Calu3 (cell line): ENCODE measurements at regions not wholly inside any gene's neighbourhood (a gene's known extent, or its start where the extent isn't known, plus 50 kb on each side); places are given as distances from the start of the nearest gene placed in this dataset.

Experiments
- BruUV-seq: library from RNA; stranded (reverse); fragments of 400-500 nt; replicated peaks from 2 replicates; lab custom pipeline; 2021; lab: Mats Ljungman, UMichigan
- CTCF ChIA-PET: fragments of 300-600 bp; sonication (Branson Sonifier 250); formaldehyde crosslinking; loops from one replicate; lab custom pipeline; 2022; ENCODE audit warnings: antibody characterized with exemption; lab: Charles Lee
- DNase-seq: peaks from one replicate; pipeline ENCODE4 v3.0.0; 2022
- H3K27ac Mint-ChIP-seq: one replicate; pipeline ENCODE4 v1.8.0; 2022; ENCODE audit warnings: mixed read lengths; ENCODE audit not compliant: unreplicated experiment
- H3K27me3 Mint-ChIP-seq: one replicate; pipeline ENCODE4 v1.8.0; 2022; ENCODE audit warnings: mixed read lengths; ENCODE audit not compliant: unreplicated experiment
- H3K36me3 Mint-ChIP-seq: one replicate; pipeline ENCODE4 v1.8.0; 2022; ENCODE audit warnings: mild to moderate bottlenecking, moderate library complexity, mixed read lengths; ENCODE audit not compliant: insufficient read depth, unreplicated experiment
- H3K4me1 Mint-ChIP-seq: one replicate; pipeline ENCODE4 v1.8.0; 2022; ENCODE audit warnings: mild to moderate bottlenecking, low read depth, mixed read lengths; ENCODE audit not compliant: unreplicated experiment
- H3K4me3 Mint-ChIP-seq: one replicate; pipeline ENCODE4 v1.8.0; 2022; ENCODE audit warnings: mild to moderate bottlenecking, low read depth, moderate library complexity, mixed read lengths; ENCODE audit not compliant: unreplicated experiment
- H3K9me3 Mint-ChIP-seq: one replicate; pipeline ENCODE4 v1.8.0; 2022; ENCODE audit warnings: low read depth, mixed read lengths; ENCODE audit not compliant: unreplicated experiment
- intact Hi-C: fragments of 100-400 bp; cut with micrococcal nuclease; formaldehyde crosslinking; loops from one replicate; pipeline ENCODE4 v1.10.0; 2022; ENCODE audit not compliant: unreplicated experiment
- TF ChIP-seq, protein P1 (sequence below): fragments of 200-600 bp; IDR thresholded peaks from one replicate; pipeline ENCODE4 v1.8.0; 2022; ENCODE audit warnings: antibody characterized with exemption; ENCODE audit not compliant: unreplicated experiment

- intact Hi-C loops = no loop called here
- Mint-ChIP-seq H3K27me3 (no peaks in the 10 kb centered on the region), H3K4me1 (peaks cover 30% of the 10 kb centered on the region), H3K9me3 (peaks cover 3% of the 10 kb centered on the region), H3K27ac (peak overlapping the region; percentile 20), H3K36me3 (no peaks in the 10 kb centered on the region), H3K4me3 (no peak overlapping the region)
- CTCF ChIA-PET = no interaction called here
- TF ChIP-seq, protein P1, sequence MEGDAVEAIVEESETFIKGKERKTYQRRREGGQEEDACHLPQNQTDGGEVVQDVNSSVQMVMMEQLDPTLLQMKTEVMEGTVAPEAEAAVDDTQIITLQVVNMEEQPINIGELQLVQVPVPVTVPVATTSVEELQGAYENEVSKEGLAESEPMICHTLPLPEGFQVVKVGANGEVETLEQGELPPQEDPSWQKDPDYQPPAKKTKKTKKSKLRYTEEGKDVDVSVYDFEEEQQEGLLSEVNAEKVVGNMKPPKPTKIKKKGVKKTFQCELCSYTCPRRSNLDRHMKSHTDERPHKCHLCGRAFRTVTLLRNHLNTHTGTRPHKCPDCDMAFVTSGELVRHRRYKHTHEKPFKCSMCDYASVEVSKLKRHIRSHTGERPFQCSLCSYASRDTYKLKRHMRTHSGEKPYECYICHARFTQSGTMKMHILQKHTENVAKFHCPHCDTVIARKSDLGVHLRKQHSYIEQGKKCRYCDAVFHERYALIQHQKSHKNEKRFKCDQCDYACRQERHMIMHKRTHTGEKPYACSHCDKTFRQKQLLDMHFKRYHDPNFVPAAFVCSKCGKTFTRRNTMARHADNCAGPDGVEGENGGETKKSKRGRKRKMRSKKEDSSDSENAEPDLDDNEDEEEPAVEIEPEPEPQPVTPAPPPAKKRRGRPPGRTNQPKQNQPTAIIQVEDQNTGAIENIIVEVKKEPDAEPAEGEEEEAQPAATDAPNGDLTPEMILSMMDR = no peak
- BruUV-seq = no TSS peak
- no peak for DNase-seq
Observed at GRCh38 chr2:217356781-217357180, 496.9 kb upstream of the TNP1 start.

- H3K4me1 Mint-ChIP-seq = peaks cover 30% of the 10 kb centered on the region
- no TSS peak for BruUV-seq
- CTCF ChIA-PET = interaction anchor here (0.8 kb wide), 1 partner anchor 856 kb away, joined by 3 read pairs; no protein-coding TSS in a partner anchor
- H3K9me3 Mint-ChIP-seq = peaks cover 3% of the 10 kb centered on the region
- H3K27me3 Mint-ChIP-seq = no peaks in the 10 kb centered on the region
- intact Hi-C loops = no loop called here
- TF ChIP-seq, protein P1 = no peak
- H3K4me3 Mint-ChIP-seq = no peak overlapping the region
- H3K36me3 Mint-ChIP-seq = no peaks in the 10 kb centered on the region
- no peak for DNase-seq
- peak overlapping the region; percentile 20 for H3K27ac Mint-ChIP-seq
Observed at GRCh38 chr2:217356142-217356541, 496.3 kb upstream of the TNP1 start.

DNA sequence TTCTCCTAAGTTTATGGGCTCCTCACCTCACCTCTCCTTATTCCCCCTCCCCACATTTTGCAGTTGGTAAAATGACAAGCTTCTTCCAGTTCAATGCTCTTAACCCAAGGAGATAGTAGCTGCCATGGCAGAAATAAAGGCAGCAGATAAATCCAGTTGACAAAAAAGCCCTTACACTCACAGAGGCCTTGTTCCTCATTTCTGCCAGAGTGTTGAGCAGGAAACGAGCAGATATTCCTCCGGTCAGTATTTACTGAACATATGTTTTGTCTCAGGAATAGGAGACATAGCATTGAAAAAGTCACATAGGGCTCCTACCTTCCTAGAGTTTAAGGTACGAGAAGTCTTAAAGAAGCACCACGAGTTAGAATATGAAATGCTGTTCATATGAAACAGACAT is 493.7 kb upstream of the TNP1 start:
- H3K27ac Mint-ChIP-seq = no peak overlapping the region

GRCh38 chr2:217351378-217351777 is 491.5 kb upstream of the TNP1 start:
- DNase-seq = no peak
- Mint-ChIP-seq H3K9me3 (peaks cover 3% of the 10 kb centered on the region), H3K4me1 (peaks cover 19% of the 10 kb centered on the region), H3K36me3 (no peaks in the 10 kb centered on the region), H3K27ac (no peak overlapping the region), H3K27me3 (no peaks in the 10 kb centered on the region), H3K4me3 (no peak overlapping the region)
- no TSS peak for BruUV-seq
- TF ChIP-seq, protein P1 = no peak
- intact Hi-C loops = no loop called here
- CTCF ChIA-PET = interaction anchor here (1.3 kb wide), 1 partner anchor 15 kb away, joined by 3 read pairs; no protein-coding TSS in a partner anchor

More for the DNA sequence above, 493.7 kb upstream of the TNP1 start:
- Mint-ChIP-seq H3K4me1 (peaks cover 21% of the 10 kb centered on the region), H3K4me3 (no peak overlapping the region), H3K36me3 (no peaks in the 10 kb centered on the region), H3K9me3 (peaks cover 3% of the 10 kb centered on the region), H3K27me3 (no peaks in the 10 kb centered on the region)
- intact Hi-C loops = no loop called here
- DNase-seq = no peak
- TF ChIP-seq, protein P1 = no peak
- BruUV-seq = no TSS peak
- CTCF ChIA-PET = no interaction called here
